GM23338 (cell line): ENCODE measurements at regions not wholly inside any gene's neighbourhood (a gene's known extent, or its start where the extent isn't known, plus 50 kb on each side); places are given as distances from the start of the nearest gene placed in this dataset.

Experiments used
- ATAC-seq: fragments of 200-7000 bp; cut with Tn5 transposase; 3 replicates; pipeline ENCODE4 v1.9.1; 2020
- DNase-seq: peaks from one replicate; pipeline ENCODE4 v3.0.0-alpha.2; 2015; ENCODE audit warnings: low spot score
- H2AFZ ChIP-seq: fragments of 200-600 bp; sonication (generic); 2 replicates; pipeline ENCODE4 v1.8.0; 2016; ENCODE audit warnings: antibody characterized with exemption, mild to moderate bottlenecking, moderate library complexity
- H3F3A ChIP-seq: fragments of 200-600 bp; sonication (generic); replicated peaks from 2 replicates; pipeline ENCODE4 v1.8.0; 2017; ENCODE audit warnings: antibody characterized with exemption, mixed run types, low read depth
- H3K27ac ChIP-seq: fragments of 200-600 bp; sonication (generic); 2 replicates; pipeline ENCODE4 v1.6.1; 2016; ENCODE audit warnings: low read depth
- H3K27me3 ChIP-seq: fragments of 200-600 bp; sonication (generic); 2 replicates; pipeline ENCODE4 v1.8.0; 2016; ENCODE audit warnings: mild to moderate bottlenecking, mixed run types, moderate library complexity; ENCODE audit not compliant: insufficient read depth
- H3K36me3 ChIP-seq: fragments of 200-600 bp; sonication (generic); 2 replicates; pipeline ENCODE4 v1.8.0; 2016; ENCODE audit warnings: mild to moderate bottlenecking; ENCODE audit not compliant: insufficient read depth
- H3K4me1 ChIP-seq: fragments of 200-600 bp; sonication (generic); 2 replicates; pipeline ENCODE4 v1.8.0; 2016; ENCODE audit warnings: mild to moderate bottlenecking, moderate library complexity; ENCODE audit not compliant: insufficient read depth
- H3K4me2 ChIP-seq: fragments of 200-600 bp; sonication (generic); 2 replicates; pipeline ENCODE4 v1.7.1; 2017; ENCODE audit warnings: mixed run types
- H3K4me3 ChIP-seq: fragments of 200-600 bp; sonication (generic); 2 replicates; pipeline ENCODE4 v1.6.1; 2016; ENCODE audit warnings: mixed run types
- H3K79me2 ChIP-seq: fragments of 200-600 bp; sonication (generic); replicated peaks from 2 replicates; pipeline ENCODE4 v1.8.0; 2017; ENCODE audit warnings: mild to moderate bottlenecking; ENCODE audit not compliant: insufficient read depth
- H3K9me2 ChIP-seq: fragments of 200-600 bp; sonication (generic); 2 replicates; pipeline ENCODE4 v1.8.0; 2017; ENCODE audit not compliant: insufficient read depth
- H4K20me1 ChIP-seq: fragments of 200-600 bp; sonication (generic); replicated peaks from 2 replicates; pipeline ENCODE4 v1.8.0; 2017; ENCODE audit warnings: mild to moderate bottlenecking; ENCODE audit not compliant: insufficient read depth
- H3K27ac Mint-ChIP-seq: 2 replicates; pipeline ENCODE4 v1.8.0; 2020; ENCODE audit warnings: inconsistent platforms, mild to moderate bottlenecking, moderate library complexity, mixed read lengths
- H3K27me3 Mint-ChIP-seq: 3 replicates; pipeline ENCODE4 v1.8.0; 2022; ENCODE audit warnings: low read depth, mild to moderate bottlenecking, moderate library complexity, mixed read lengths, inconsistent platforms; ENCODE audit not compliant: insufficient read depth, poor library complexity
- H3K36me3 Mint-ChIP-seq: 3 replicates; pipeline ENCODE4 v1.8.0; 2021; ENCODE audit warnings: low read depth, mild to moderate bottlenecking, inconsistent platforms, moderate library complexity, mixed read lengths
- H3K4me1 Mint-ChIP-seq: 3 replicates; pipeline ENCODE4 v1.8.0; 2020; ENCODE audit warnings: mild to moderate bottlenecking, inconsistent platforms, mixed read lengths
- H3K4me3 Mint-ChIP-seq: 3 replicates; pipeline ENCODE4 v1.8.0; 2021; ENCODE audit warnings: moderate library complexity, mild to moderate bottlenecking, inconsistent platforms, mixed read lengths
- H3K9me3 Mint-ChIP-seq: 3 replicates; pipeline ENCODE4 v1.8.0; 2020; ENCODE audit warnings: moderate library complexity, mild to moderate bottlenecking, inconsistent platforms, mixed read lengths
- CREB1 ChIP-seq: fragments of 250-450 bp; sonication (Bioruptor Pico); IDR thresholded peaks from 2 replicates; pipeline ENCODE4 v1.5.0; 2020; ENCODE audit warnings: low read depth, mild to moderate bottlenecking, moderate library complexity
- CTCF ChIP-seq, 2 experiments: fragments of 200-600 bp in 1 of 2; sonication (generic) in 1 of 2; conservative IDR thresholded peaks; 2 replicates each; pipeline versions ENCODE4 v1.5.1 to v1.6.1; 2016 to 2017; ENCODE audit warnings: antibody characterized with exemption in 2 of 2, low read depth in 2 of 2, mild to moderate bottlenecking in 2 of 2, moderate library complexity in 1 of 2
- ETS1 ChIP-seq: IDR thresholded peaks from 2 replicates; pipeline ENCODE4 v1.6.1; 2016; ENCODE audit warnings: antibody characterized with exemption
- EZH2 ChIP-seq: fragments of 200-600 bp; sonication (generic); IDR thresholded peaks from one replicate; pipeline ENCODE4 v1.8.0; 2017; ENCODE audit warnings: antibody characterized with exemption, mild to moderate bottlenecking, low read depth; ENCODE audit not compliant: unreplicated experiment
- EZH2phosphoT487 ChIP-seq: fragments of 200-600 bp; sonication (generic); IDR thresholded peaks from one replicate; pipeline ENCODE4 v1.8.1; 2018; ENCODE audit warnings: antibody characterized with exemption; ENCODE audit not compliant: unreplicated experiment
- JUNB ChIP-seq: IDR thresholded peaks from one replicate; pipeline ENCODE4 v1.6.1; 2016; ENCODE audit warnings: antibody characterized with exemption; ENCODE audit not compliant: unreplicated experiment
- NANOG ChIP-seq: IDR thresholded peaks from 2 replicates; pipeline ENCODE4 v1.6.1; 2016; ENCODE audit warnings: antibody characterized with exemption, borderline replicate concordance
- POLR2AphosphoS5 ChIP-seq: IDR thresholded peaks from 2 replicates; pipeline ENCODE4 v1.6.1; 2016; ENCODE audit warnings: antibody characterized with exemption, low read depth
- REST ChIP-seq: IDR thresholded peaks from one replicate; pipeline ENCODE4 v1.6.1; 2018; ENCODE audit warnings: antibody characterized with exemption; ENCODE audit not compliant: unreplicated experiment
- STAT1 ChIP-seq: IDR thresholded peaks from one replicate; pipeline ENCODE4 v1.6.1; 2016; ENCODE audit warnings: antibody characterized with exemption; ENCODE audit not compliant: unreplicated experiment
- ZNF114 ChIP-seq: fragments of 250-450 bp; sonication (Bioruptor Pico); IDR thresholded peaks from 2 replicates; pipeline ENCODE4 v1.5.0; 2020; ENCODE audit warnings: mild to moderate bottlenecking, moderate library complexity
- ZNF331 ChIP-seq: fragments of 250-450 bp; sonication (Bioruptor Pico); IDR thresholded peaks from 2 replicates; pipeline ENCODE4 v1.5.0; 2020; ENCODE audit warnings: low read depth, mild to moderate bottlenecking, moderate library complexity
- ZNF462 ChIP-seq: fragments of 250-450 bp; sonication (Bioruptor Pico); IDR thresholded peaks from 2 replicates; pipeline ENCODE4 v1.5.0; 2020; ENCODE audit warnings: mild to moderate bottlenecking, moderate library complexity

GRCh38 chr10:28125701-28126100, 126.8 kb upstream of the ODAD2 start:
- no peaks in the 10 kb centered on the region; the same call in 1 of the 2 replicates for H3K9me2 ChIP-seq
- Mint-ChIP-seq H3K4me3 (no peak overlapping the region), H3K9me3 (peaks cover 9% of the 10 kb centered on the region), H3K36me3 (peaks cover 9% of the 10 kb centered on the region), H3K27ac (no peak overlapping the region), H3K27me3 (peaks cover 2% of the 10 kb centered on the region), H3K4me1 (peaks cover 6% of the 10 kb centered on the region)
- H3K27me3 ChIP-seq = no peaks in the 10 kb centered on the region
- ATAC-seq (no peak), DNase-seq (no peak)
- H3F3A ChIP-seq = no peaks in the 10 kb centered on the region
- no peak for TF ChIP-seq REST
- TF ChIP-seq NANOG = no peak
- no peak for TF ChIP-seq ETS1
- TF ChIP-seq JUNB = no peak
- no peak for TF ChIP-seq ZNF462 (CRISPR knock-in tag)
- no peak for TF ChIP-seq STAT1
- no peak for TF ChIP-seq EZH2phosphoT487
- TF ChIP-seq EZH2 = no peak
- TF ChIP-seq ZNF114 (CRISPR knock-in tag) = no peak
- no peak for TF ChIP-seq POLR2AphosphoS5
- no peak for TF ChIP-seq CREB1
- TF ChIP-seq CTCF (conservative IDR thresholded peaks at IDR 0.05; ENCODE audit: low read depth in 2 of 2) = no peak
- TF ChIP-seq ZNF331 (CRISPR knock-in tag) = no peak
- H2AFZ ChIP-seq = no peak overlapping the region
- no peak overlapping the region for H3K27ac ChIP-seq
- no peak overlapping the region for H3K4me3 ChIP-seq
- H3K4me1 ChIP-seq = no peaks in the 10 kb centered on the region
- no peaks in the 10 kb centered on the region for H3K36me3 ChIP-seq
- H4K20me1 ChIP-seq = no peaks in the 10 kb centered on the region
- no peak overlapping the region for H3K4me2 ChIP-seq
- H3K79me2 ChIP-seq = no peaks in the 10 kb centered on the region
